Esophagus squamous epithelium (tissue), 4 donors: ENCODE measurements at regions not wholly inside any gene's neighbourhood (a gene's known extent, or its start where the extent isn't known, plus 50 kb on each side); places are given as distances from the start of the nearest gene placed in this dataset.

ENCODE experiments used
- CTCF ChIP-seq, 6 experiments: fragments of 450-650 bp in 4 of 6; fragments of 200-600 bp in 2 of 6; sonication (generic) in 2 of 6; IDR thresholded peaks; one replicate each; pipeline ENCODE4 v1.5.1; 2016 to 2019; ENCODE audit warnings: antibody characterized with exemption in 6 of 6, mild to moderate bottlenecking in 4 of 6, moderate library complexity in 4 of 6
- POLR2A ChIP-seq, 4 donors: fragments of 450-650 bp; IDR thresholded peaks; one replicate each; pipeline ENCODE4 v1.6.1; 2017; ENCODE audit warnings: antibody characterized with exemption in 4 of 4, mild to moderate bottlenecking in 4 of 4, moderate library complexity in 3 of 4

- TF ChIP-seq CTCF (IDR thresholded peaks at IDR 0.05) = no peak
- no peak for TF ChIP-seq POLR2A (IDR thresholded peaks at IDR 0.05)
These were observed 192.2 kb upstream of the ALG10 start for GRCh38 chr12:33830070-33830469.
